ENCODE measurements at regions not wholly inside any gene's neighbourhood (a gene's known extent, or its start where the extent isn't known, plus 50 kb on each side); places are given as distances from the start of the nearest gene placed in this dataset.
A peak's percentile ranks its signal among the peaks of the same experiment; 100 is the strongest.

- POLR2A ChIA-PET (ENCODE audit: unreplicated experiment): no interaction called here
- DNase-seq (peak; percentile 79), ATAC-seq (ENCODE audit: low read depth) (peak; percentile 78)
- no peak overlapping the region for H3K23ac ChIP-seq (ENCODE audit: low read depth, low read length)
- intact Hi-C loops (cut with micrococcal nuclease): loop anchor here (2.0 to 10.0 kb wide), 6 partner anchors 31 to 505 kb away; partner anchors contain the start of gene EXOG
- H2BK20ac ChIP-seq (ENCODE audit: low read depth, low read length): peak overlapping the region; percentile 22
- H4K20me1 ChIP-seq (ENCODE audit: insufficient read depth, low read length): no peaks in the 10 kb centered on the region
- no peak overlapping the region for H3K14ac ChIP-seq (replicated peaks; ENCODE audit: low read depth, low read length)
- no peak overlapping the region for H2AK9ac ChIP-seq (replicated peaks; ENCODE audit: low read depth, low read length, poor library complexity)
- no peak overlapping the region for H3K4me2 ChIP-seq (ENCODE audit: low read depth, low read length)
- in situ Hi-C loops (cut with MboI; ENCODE audit: low sequenced_read_pairs): no loop called here
- no peak overlapping the region for H2AK5ac ChIP-seq (ENCODE audit: low read depth, low read length)
- no peaks in the 10 kb centered on the region for H3K9me3 ChIP-seq (ENCODE audit: control insufficient read depth, insufficient read depth, low read length)
- no peak overlapping the region for H3K4me3 ChIP-seq (ENCODE audit: insufficient read depth, low read depth, low read length)
- H2BK120ac ChIP-seq (ENCODE audit: low read depth, low read length): no peak overlapping the region
- no peaks in the 10 kb centered on the region for H3K9me1 ChIP-seq (ENCODE audit: insufficient read depth, low read length)
- no peak for TF ChIP-seq RFX5 (IDR thresholded peaks at IDR 0.05; ENCODE audit: low read depth, low read length)
- no peak for TF ChIP-seq NFE2L2 (IDR thresholded peaks at IDR 0.05; ENCODE audit: low read depth, low read length)
- TF ChIP-seq BHLHE40 (IDR thresholded peaks at IDR 0.05; ENCODE audit: low read depth, low read length): no peak
- peak; percentile 87 for TF ChIP-seq RAD21 (IDR thresholded peaks at IDR 0.05; ENCODE audit: low read length)
- no peak for TF ChIP-seq MXI1 (IDR thresholded peaks at IDR 0.05; ENCODE audit: borderline replicate concordance, low read depth, low read length)
- peak; percentile 29; the same call in 1 of the 2 replicates for TF ChIP-seq POLR2A (IDR thresholded peaks at IDR 0.05; ENCODE audit: low read depth, low read length)
- TF ChIP-seq MAFK (IDR thresholded peaks at IDR 0.05; ENCODE audit: low read depth, low read length): 0 out of 2 replicates have a peak, but pooled peaks have one; percentile 13
- TF ChIP-seq CTCF (conservative IDR thresholded peaks at IDR 0.05; ENCODE audit: low read depth, low read length): peak; percentile 99
- peak; percentile 78 for TF ChIP-seq SMC3 (IDR thresholded peaks at IDR 0.05; ENCODE audit: low read depth, low read length)
- TF ChIP-seq MAZ (IDR thresholded peaks at IDR 0.05; ENCODE audit: borderline replicate concordance, low read depth, low read length): no peak
- TF ChIP-seq CEBPB (IDR thresholded peaks at IDR 0.05; ENCODE audit: low read depth, low read length): no peak
- no peak for TF ChIP-seq USF2 (IDR thresholded peaks at IDR 0.05; ENCODE audit: low read depth, low read length)
- no peak for TF ChIP-seq RCOR1 (IDR thresholded peaks at IDR 0.05; ENCODE audit: insufficient replicate concordance, low read length)
- TF ChIP-seq FOS (IDR thresholded peaks at IDR 0.05; ENCODE audit: low read depth, low read length): no peak
- TF ChIP-seq CHD1 (IDR thresholded peaks at IDR 0.05; ENCODE audit: low read depth, low read length): no peak
- TF ChIP-seq ELK1 (IDR thresholded peaks at IDR 0.05; ENCODE audit: borderline replicate concordance, low read depth, low read length): no peak
- no peaks in the 10 kb centered on the region for H3K27me3 ChIP-seq (ENCODE audit: control insufficient read depth, insufficient read depth, low read length)
- no peak overlapping the region for H4K5ac ChIP-seq (ENCODE audit: low read depth, low read length)
- no peak overlapping the region for H4K91ac ChIP-seq (ENCODE audit: insufficient read depth, low read depth, low read length)
- H2BK15ac ChIP-seq (ENCODE audit: low read depth, low read length): no peak overlapping the region
- H3K56ac ChIP-seq (ENCODE audit: extremely low read depth, insufficient read depth, low read length): no peak overlapping the region
- H3K79me1 ChIP-seq (ENCODE audit: low read depth in 1 of 2, low read length in 2 of 2): no peaks in the 10 kb centered on the region
- CTCF ChIA-PET: interaction anchor here (0.5 to 2.2 kb wide), 55 partner anchors 9 to 654 kb away, joined by 3 to 13 read pairs (median 4); no protein-coding TSS in a partner anchor
- no TSS peak for BruUV-seq (replicated peaks)
- H3K4ac ChIP-seq (ENCODE audit: low read depth, low read length): no peak overlapping the region
- no peak overlapping the region for H3K18ac ChIP-seq (ENCODE audit: low read depth, low read length)
- dilution Hi-C loops (cut with HindIII; ENCODE audit: low sequenced_read_pairs, unreplicated experiment): no loop called here
- H3K4me1 ChIP-seq (ENCODE audit: control insufficient read depth, insufficient read depth, low read length): peaks cover 1% of the 10 kb centered on the region; the same call in 1 of the 2 replicates
- no peaks in the 10 kb centered on the region for H3K36me3 ChIP-seq (ENCODE audit: control insufficient read depth, insufficient read depth, low read length)
- no peak overlapping the region for H2BK5ac ChIP-seq (ENCODE audit: low read depth, low read length, poor library complexity, severe bottlenecking)
- H3K9ac ChIP-seq (ENCODE audit: low read depth, low read length): no peak overlapping the region
- WGBS, 2 experiments (ENCODE audit: extremely low coverage in 2 of 2, insufficient read length in 1 of 2): no CpG with 5 or more reads among the region's 1 CpG
- no peak overlapping the region for H3K27ac ChIP-seq (ENCODE audit: insufficient read depth, low read length)
- H4K8ac ChIP-seq (ENCODE audit: low read depth in 2 of 2, low read length in 2 of 2): no peak overlapping the region
- H2AFZ ChIP-seq (replicated peaks; ENCODE audit: low read length, poor library complexity): no peak overlapping the region
Measured at GRCh38 chr3:39000008-39000450, 51.7 kb downstream of the SCN11A start.

Measured in IMR-90 (cell line).